DMS153 treated with DMSO at 0.1 percent for 48 hours (cell line): ENCODE measurements at regions not wholly inside any gene's neighbourhood (a gene's known extent, or its start where the extent isn't known, plus 50 kb on each side); places are given as distances from the start of the nearest gene placed in this dataset.
"Not testable (repeated sequence)": the region's sequence is repeated elsewhere in the genome, so short reads cannot be mapped to it uniquely, and the experiment has no call there.

Source experiments
- DNase-seq: peaks from one replicate; lab custom pipeline; 2025; ENCODE audit not compliant: unreplicated experiment; lab: John Stamatoyannopoulos, UW

DNA sequence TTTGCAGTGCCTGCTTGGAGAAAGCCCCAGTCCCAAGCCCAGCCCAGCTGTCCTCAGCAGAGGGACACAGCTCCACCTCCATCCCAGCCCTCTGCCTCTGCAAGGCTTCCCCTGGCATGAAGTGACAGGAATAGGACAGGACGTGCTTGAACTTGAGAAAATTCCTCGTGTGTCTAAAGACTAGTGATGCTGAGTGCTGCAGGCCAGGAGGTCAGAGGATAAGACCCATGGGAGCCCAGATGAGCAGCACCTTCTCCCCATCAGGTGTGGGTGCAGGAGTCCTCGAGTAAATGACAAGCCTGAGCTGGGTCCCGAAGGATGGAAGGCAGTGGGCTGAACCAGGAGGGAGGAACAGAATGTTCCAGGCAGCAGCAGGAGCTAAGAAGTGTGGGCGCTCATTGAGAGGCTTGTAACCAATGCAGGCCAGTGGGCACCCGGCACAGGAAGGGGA lies 67.8 kb upstream of the UXS1 start:
- no peak for DNase-seq

DNA sequence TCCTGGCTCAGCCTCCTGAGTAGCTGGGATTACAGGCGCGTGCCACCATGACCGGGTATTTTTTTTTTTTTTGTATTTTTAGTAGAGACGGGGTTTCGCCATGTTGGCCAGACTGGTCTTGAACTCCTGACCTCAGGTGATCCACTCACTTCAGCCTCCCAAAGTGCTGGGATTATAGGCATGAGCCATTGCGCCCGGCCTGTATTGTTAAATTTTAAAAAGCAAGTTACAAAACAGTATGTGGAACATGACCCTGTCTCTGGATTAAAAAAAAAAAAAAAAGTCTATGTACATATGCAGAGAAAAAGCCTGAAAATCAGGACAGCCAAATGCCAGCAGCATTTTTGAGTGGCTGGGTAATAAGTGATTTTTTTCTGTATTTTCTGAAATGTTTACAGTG lies 64.8 kb upstream of the UXS1 start:
- DNase-seq: not testable (repeated sequence)

DNA sequence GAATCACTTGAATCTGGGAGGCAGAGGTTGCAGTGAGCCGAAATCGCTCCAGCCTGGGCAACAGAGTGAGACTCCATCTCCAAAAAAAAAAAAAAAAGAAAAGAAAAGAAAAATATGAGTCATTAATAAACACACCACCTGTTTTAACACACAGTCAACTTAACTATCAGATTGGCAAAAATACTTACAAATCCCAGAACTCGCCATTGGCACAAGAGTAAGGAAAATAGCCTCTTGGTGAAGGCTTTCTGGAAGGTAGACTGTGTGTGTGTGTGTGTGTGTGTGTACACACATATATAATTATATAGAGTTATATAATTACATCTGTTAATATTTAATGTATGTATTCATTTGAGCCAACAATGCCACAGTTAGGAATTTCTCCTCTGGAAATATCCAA lies 63.7 kb upstream of the UXS1 start:
- no peak for DNase-seq

DNA sequence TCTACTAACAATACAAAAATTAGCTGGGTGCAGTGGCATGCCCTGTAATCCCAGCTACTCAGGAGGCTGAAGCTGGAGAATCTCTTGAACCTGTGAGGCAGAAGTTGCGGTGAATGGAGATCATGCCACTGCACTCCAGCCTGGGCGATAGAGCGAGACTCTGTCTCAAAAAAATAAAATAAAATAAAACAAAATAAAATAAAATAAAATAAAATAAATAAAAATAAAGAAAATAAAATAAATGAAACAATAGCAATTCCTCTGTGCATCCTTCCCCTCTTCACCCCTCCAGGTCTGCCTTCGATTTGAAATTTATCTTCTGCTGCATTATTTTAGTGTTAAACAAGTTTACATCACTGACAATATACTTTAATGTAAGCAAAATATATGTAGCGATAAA lies 63.0 kb upstream of the UXS1 start:
- no peak for DNase-seq

DNA sequence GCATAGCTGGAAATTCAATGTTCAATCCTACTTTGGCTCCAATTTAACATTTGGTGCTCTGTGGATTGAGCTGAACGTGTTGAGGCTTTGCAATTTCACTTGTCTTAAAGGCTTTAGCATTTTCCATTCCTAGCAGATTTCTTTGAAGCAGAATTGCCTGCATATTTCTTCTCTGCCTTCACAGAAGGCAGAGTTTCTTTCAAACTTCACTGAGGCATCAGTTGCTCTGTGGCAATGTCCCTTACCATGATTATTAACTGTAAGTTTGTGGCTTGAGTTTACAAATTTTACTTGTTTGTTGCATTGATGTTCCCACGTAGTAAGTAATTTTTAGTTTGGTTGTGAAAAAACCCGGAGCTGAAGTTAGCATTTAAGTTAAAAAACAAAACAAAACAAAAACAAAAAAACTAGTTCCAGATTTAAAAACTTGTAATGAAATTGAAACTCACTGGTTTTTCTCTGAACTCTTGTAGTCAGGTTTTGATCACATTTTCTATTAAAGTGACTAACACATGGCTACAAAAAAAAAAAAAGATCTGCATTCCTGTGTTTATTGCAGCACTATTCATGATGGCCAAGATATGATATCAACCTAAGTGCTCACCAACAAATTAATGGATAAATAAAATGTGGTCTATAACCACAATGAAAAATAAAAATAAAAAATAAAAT lies 55.2 kb upstream of the UXS1 start:
- DNase-seq: not testable (repeated sequence)

DNA sequence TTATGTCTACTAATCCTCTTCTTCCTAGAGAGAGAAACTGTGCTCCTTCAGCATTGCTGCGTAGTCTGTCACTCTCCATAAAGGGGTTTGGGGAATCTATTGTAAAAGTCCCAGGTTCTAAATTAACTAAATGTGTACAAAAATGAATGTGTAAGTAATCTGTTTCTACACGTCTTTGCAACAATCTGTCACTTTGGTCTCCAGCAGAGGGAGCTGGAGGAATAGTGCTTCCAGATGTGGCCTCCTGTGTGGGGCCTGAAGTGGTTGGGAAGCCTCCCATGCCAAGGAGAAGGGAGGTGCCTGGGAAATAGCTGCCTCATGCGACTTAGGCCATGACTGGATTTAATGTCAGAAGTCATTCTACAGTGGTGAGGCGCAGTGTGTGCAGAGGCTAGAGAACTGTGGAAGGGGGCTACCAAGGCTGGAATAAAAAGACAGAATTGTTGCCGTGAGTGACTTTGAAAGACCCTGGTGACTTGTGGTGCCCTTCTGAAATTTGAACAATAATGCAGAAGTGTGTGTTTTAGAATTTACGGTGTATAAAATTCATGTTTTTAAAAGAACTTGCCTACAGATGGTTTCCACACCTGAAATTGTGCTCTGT lies 54.5 kb upstream of the UXS1 start:
- DNase-seq: not testable (repeated sequence)
